Esophagus squamous epithelium (tissue), 4 donors: ENCODE measurements at regions not wholly inside any gene's neighbourhood (a gene's known extent, or its start where the extent isn't known, plus 50 kb on each side); places are given as distances from the start of the nearest gene placed in this dataset.

Source experiments
- POLR2A ChIP-seq, 4 donors: fragments of 450-650 bp; IDR thresholded peaks; one replicate each; pipeline ENCODE4 v1.6.1; 2017; ENCODE audit warnings: antibody characterized with exemption in 4 of 4, mild to moderate bottlenecking in 4 of 4, moderate library complexity in 3 of 4
- TF ChIP-seq, protein P1 (sequence below), 6 experiments: fragments of 450-650 bp in 4 of 6; fragments of 200-600 bp in 2 of 6; sonication (generic) in 2 of 6; IDR thresholded peaks; one replicate each; pipeline ENCODE4 v1.5.1; 2016 to 2019; ENCODE audit warnings: antibody characterized with exemption in 6 of 6, mild to moderate bottlenecking in 4 of 6, moderate library complexity in 4 of 6

- no peak for TF ChIP-seq POLR2A (IDR thresholded peaks at IDR 0.05)
- TF ChIP-seq, protein P1, sequence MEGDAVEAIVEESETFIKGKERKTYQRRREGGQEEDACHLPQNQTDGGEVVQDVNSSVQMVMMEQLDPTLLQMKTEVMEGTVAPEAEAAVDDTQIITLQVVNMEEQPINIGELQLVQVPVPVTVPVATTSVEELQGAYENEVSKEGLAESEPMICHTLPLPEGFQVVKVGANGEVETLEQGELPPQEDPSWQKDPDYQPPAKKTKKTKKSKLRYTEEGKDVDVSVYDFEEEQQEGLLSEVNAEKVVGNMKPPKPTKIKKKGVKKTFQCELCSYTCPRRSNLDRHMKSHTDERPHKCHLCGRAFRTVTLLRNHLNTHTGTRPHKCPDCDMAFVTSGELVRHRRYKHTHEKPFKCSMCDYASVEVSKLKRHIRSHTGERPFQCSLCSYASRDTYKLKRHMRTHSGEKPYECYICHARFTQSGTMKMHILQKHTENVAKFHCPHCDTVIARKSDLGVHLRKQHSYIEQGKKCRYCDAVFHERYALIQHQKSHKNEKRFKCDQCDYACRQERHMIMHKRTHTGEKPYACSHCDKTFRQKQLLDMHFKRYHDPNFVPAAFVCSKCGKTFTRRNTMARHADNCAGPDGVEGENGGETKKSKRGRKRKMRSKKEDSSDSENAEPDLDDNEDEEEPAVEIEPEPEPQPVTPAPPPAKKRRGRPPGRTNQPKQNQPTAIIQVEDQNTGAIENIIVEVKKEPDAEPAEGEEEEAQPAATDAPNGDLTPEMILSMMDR (IDR thresholded peaks at IDR 0.05), result no peak
Observed at GRCh38 chr2:67669766-67670165, 272.6 kb downstream of the ETAA1 start.
